GM13977 (cell line): ENCODE measurements at regions not wholly inside any gene's neighbourhood (a gene's known extent, or its start where the extent isn't known, plus 50 kb on each side); places are given as distances from the start of the nearest gene placed in this dataset.

Experiments
- DNase-seq: peaks from one replicate; pipeline ENCODE4 v3.0.0; 2012; ENCODE audit warnings: low spot score
- CTCF ChIP-seq: IDR thresholded peaks from 2 replicates; pipeline ENCODE4 v1.5.1; 2012; ENCODE audit warnings: mild to moderate bottlenecking, control low read depth; ENCODE audit not compliant: insufficient read depth; ENCODE audit errors: extremely low read depth, missing control alignments
- in situ Hi-C: fragments of 300-500 bp; cut with MboI; formaldehyde crosslinking; loops from one replicate; pipeline ENCODE4 v1.12.0; 2022; ENCODE audit warnings: low sequenced_read_pairs, low pct_unique_long_range_greater_than_20kb, mixed read lengths, inconsistent platforms; ENCODE audit not compliant: unreplicated experiment

DNA sequence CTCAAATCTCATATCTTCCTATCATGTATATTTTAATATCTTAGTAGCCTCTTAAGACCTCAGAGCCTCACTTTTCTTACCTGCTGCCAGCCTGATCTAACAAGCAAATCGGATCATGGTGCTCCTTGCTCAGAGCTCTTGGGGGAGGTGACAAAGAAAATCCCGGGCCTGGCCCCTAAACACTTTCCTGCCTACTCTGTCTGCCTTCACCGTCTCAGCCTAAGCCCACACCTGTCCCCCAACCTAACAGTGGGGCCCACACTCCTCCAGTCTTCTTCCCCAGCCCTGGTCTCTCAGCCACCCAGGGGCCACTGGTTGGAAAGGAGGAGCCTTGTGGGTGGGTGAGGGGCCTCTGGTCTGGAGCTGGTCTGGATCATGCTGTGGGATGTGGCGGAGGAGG lies 207.3 kb downstream of the HAUS1 start:
- in situ Hi-C loops, result no loop called here
- TF ChIP-seq CTCF, result no peak
- DNase-seq, result no peak

- DNase-seq, result no peak
- in situ Hi-C loops, result no loop called here
- TF ChIP-seq CTCF, result no peak
Measured at GRCh38 chr18:46312221-46312620, 208.0 kb downstream of the HAUS1 start.

GRCh38 chr18:46313521-46313920 lies 209.3 kb downstream of the HAUS1 start:
- no peak for TF ChIP-seq CTCF
- DNase-seq, result no peak
- in situ Hi-C loops, result no loop called here

DNA sequence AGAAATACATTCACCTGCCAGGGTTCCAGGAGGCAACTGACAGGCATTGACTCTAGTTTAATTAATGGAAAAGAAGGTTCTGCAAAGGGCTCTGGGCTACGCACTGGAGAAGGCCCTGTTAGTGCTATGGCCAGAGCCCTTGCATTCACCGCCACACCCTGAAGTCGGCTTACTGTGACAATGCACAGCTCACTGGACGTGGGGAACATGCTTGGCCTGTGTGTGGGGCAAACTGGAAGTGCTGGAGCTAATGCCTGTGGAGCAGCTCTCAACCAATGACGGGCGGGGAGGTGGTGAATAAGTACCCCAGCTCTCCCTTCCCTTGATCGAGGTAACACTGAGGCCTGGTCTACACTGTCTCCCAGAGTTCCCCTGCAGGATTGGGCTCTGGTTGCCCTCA lies 209.8 kb downstream of the HAUS1 start:
- DNase-seq, result no peak
- no peak for TF ChIP-seq CTCF
- in situ Hi-C loops, result no loop called here

GRCh38 chr18:46315161-46315560 lies 211.0 kb downstream of the HAUS1 start:
- in situ Hi-C loops, result no loop called here
- TF ChIP-seq CTCF, result no peak
- DNase-seq, result no peak

GRCh38 chr18:46318356-46318755 lies 214.2 kb downstream of the HAUS1 start:
- DNase-seq, result no peak
- in situ Hi-C loops, result no loop called here
- TF ChIP-seq CTCF, result no peak

GRCh38 chr18:46319783-46320182 lies 215.6 kb downstream of the HAUS1 start:
- no peak for TF ChIP-seq CTCF
- no peak for DNase-seq

More at GRCh38 chr18:46319783-46320182, 215.6 kb downstream of the HAUS1 start:
- in situ Hi-C loops, result no loop called here
